ENCODE measurements at regions not wholly inside any gene's neighbourhood (a gene's known extent, or its start where the extent isn't known, plus 50 kb on each side); places are given as distances from the start of the nearest gene placed in this dataset.

GRCh38 chr1:101476541-101476940, 239.7 kb downstream of the S1PR1 start:
- TF ChIP-seq CTCF (IDR thresholded peaks at IDR 0.05) (no peak), EP300 (IDR thresholded peaks at IDR 0.05) (no peak), POLR2A (IDR thresholded peaks at IDR 0.05) (no peak), POLR2AphosphoS5 (IDR thresholded peaks at IDR 0.05) (no peak)

Measured in suprapubic skin (tissue), 4 donors.